HEK293 (cell line): ENCODE measurements at regions not wholly inside any gene's neighbourhood (a gene's known extent, or its start where the extent isn't known, plus 50 kb on each side); places are given as distances from the start of the nearest gene placed in this dataset.
"Not testable (repeated sequence)": the region's sequence is repeated elsewhere in the genome, so short reads cannot be mapped to it uniquely, and the experiment has no call there.

Experiments
- CTCF ChIA-PET: fragments of 350-600 bp; formaldehyde crosslinking; extraction: SDS; loops from one replicate; lab custom pipeline; 2021; ENCODE audit warnings: antibody characterized with exemption; lab: Yijun Ruan, JAX
- POLR2A ChIA-PET: fragments of 300-600 bp; formaldehyde crosslinking; extraction: SDS; loops from one replicate; lab custom pipeline; 2020; ENCODE audit warnings: antibody characterized with exemption, inconsistent platforms; lab: Yijun Ruan, JAX
- H3K27ac ChIP-seq: fragments of 200-500 bp; sonication (Bioruptor generic); 2 replicates; pipeline ENCODE4 v1.5.1; 2014; ENCODE audit warnings: low read depth, low read length, control low read depth, inconsistent platforms; ENCODE audit errors: extremely low read depth
- H3K36me3 ChIP-seq, 2 experiments: fragments of 200-500 bp in 1 of 2; sonication (Bioruptor generic) in 1 of 2; 1 replicate in 1 of 2; 2 replicates in 1 of 2; pipeline ENCODE4 v1.5.1; 2014 to 2017; ENCODE audit warnings: inconsistent platforms in 2 of 2, low read length in 2 of 2; ENCODE audit not compliant: control insufficient read depth in 2 of 2, insufficient read depth in 1 of 2
- H3K4me1 ChIP-seq: fragments of 200-500 bp; sonication (Bioruptor generic); 2 replicates; pipeline ENCODE4 v1.5.1; 2014; ENCODE audit warnings: mild to moderate bottlenecking, low read length, inconsistent platforms; ENCODE audit not compliant: control insufficient read depth, insufficient read depth
- H3K4me3 ChIP-seq: 2 replicates; pipeline ENCODE4 v1.5.1; 2011; ENCODE audit warnings: low read depth, mild to moderate bottlenecking, control low read depth, low read length, moderate library complexity
- H3K9me3 ChIP-seq: fragments of 200-500 bp; sonication (Bioruptor generic); 2 replicates; pipeline ENCODE4 v1.5.1; 2014; ENCODE audit warnings: low read depth, low read length, inconsistent platforms; ENCODE audit not compliant: control insufficient read depth, insufficient read depth
- BCL11A ChIP-seq: fragments of 450-650 bp; formaldehyde crosslinking; IDR thresholded peaks from 2 replicates; pipeline ENCODE4 v1.5.1; 2016; ENCODE audit warnings: low read depth, missing biosample characterization, missing genetic modification characterization
- BCL11B ChIP-seq: fragments of 450-650 bp; formaldehyde crosslinking; IDR thresholded peaks from 2 replicates; pipeline ENCODE4 v1.5.1; 2016; ENCODE audit warnings: low read depth, missing biosample characterization, missing genetic modification characterization
- IKZF3 ChIP-seq: fragments of 450-650 bp; IDR thresholded peaks from 2 replicates; pipeline ENCODE4 v1.5.0; 2018; ENCODE audit warnings: missing biosample characterization, mild to moderate bottlenecking, missing genetic modification characterization, moderate library complexity
- MYNN ChIP-seq: fragments of 450-650 bp; formaldehyde crosslinking; IDR thresholded peaks from 2 replicates; pipeline ENCODE4 v1.5.1; 2016; ENCODE audit warnings: missing biosample characterization, missing genetic modification characterization, borderline replicate concordance
- SP3 ChIP-seq: fragments of 450-650 bp; formaldehyde crosslinking; IDR thresholded peaks from 2 replicates; pipeline ENCODE4 v1.5.1; 2016; ENCODE audit warnings: missing biosample characterization, missing genetic modification characterization
- TRIM28 ChIP-seq: IDR thresholded peaks from 2 replicates; pipeline ENCODE4 v1.6.1; 2011; ENCODE audit warnings: low read length, control low read depth, borderline replicate concordance
- ZBTB26 ChIP-seq: fragments of 450-650 bp; formaldehyde crosslinking; optimal IDR thresholded peaks from 2 replicates; pipeline ENCODE3; 2016; ENCODE audit warnings: missing biosample characterization, mild to moderate bottlenecking, missing genetic modification characterization
- ZEB2 ChIP-seq: fragments of 450-650 bp; formaldehyde crosslinking; IDR thresholded peaks from 2 replicates; pipeline ENCODE4 v1.5.1; 2016; ENCODE audit warnings: missing biosample characterization, missing genetic modification characterization
- ZNF157 ChIP-seq: fragments of 450-650 bp; formaldehyde crosslinking; IDR thresholded peaks from 2 replicates; pipeline ENCODE4 v1.5.1; 2016; ENCODE audit warnings: missing biosample characterization, missing genetic modification characterization
- ZNF214 ChIP-seq: fragments of 450-650 bp; formaldehyde crosslinking; IDR thresholded peaks from 2 replicates; pipeline ENCODE4 v1.5.1; 2017; ENCODE audit warnings: missing biosample characterization, mild to moderate bottlenecking, missing genetic modification characterization, borderline replicate concordance
- ZNF311 ChIP-seq: fragments of 450-650 bp; formaldehyde crosslinking; IDR thresholded peaks from 2 replicates; pipeline ENCODE4 v1.5.1; 2017; ENCODE audit warnings: missing biosample characterization, missing genetic modification characterization, borderline replicate concordance
- ZNF433 ChIP-seq: fragments of 450-650 bp; formaldehyde crosslinking; IDR thresholded peaks from 2 replicates; pipeline ENCODE4 v1.5.1; 2016; ENCODE audit warnings: missing biosample characterization, missing genetic modification characterization, low read depth
- ZNF548 ChIP-seq: fragments of 450-650 bp; formaldehyde crosslinking; IDR thresholded peaks from 2 replicates; pipeline ENCODE4 v1.5.1; 2016; ENCODE audit warnings: missing biosample characterization, missing genetic modification characterization
- ZNF549 ChIP-seq: fragments of 450-650 bp; IDR thresholded peaks from 2 replicates; pipeline ENCODE4 v1.5.1; 2018; ENCODE audit warnings: missing biosample characterization, missing genetic modification characterization, mild to moderate bottlenecking, inconsistent platforms, moderate library complexity
- ZNF645 ChIP-seq: fragments of 450-650 bp; formaldehyde crosslinking; IDR thresholded peaks from 2 replicates; pipeline ENCODE4; 2016; ENCODE audit warnings: missing biosample characterization, missing genetic modification characterization
- ZNF664 ChIP-seq: fragments of 450-650 bp; formaldehyde crosslinking; IDR thresholded peaks from 2 replicates; pipeline ENCODE4 v1.5.1; 2016; ENCODE audit warnings: missing biosample characterization, missing genetic modification characterization
- TF ChIP-seq, protein P1 (sequence below): fragments of 450-650 bp; formaldehyde crosslinking; IDR thresholded peaks from 2 replicates; pipeline ENCODE4 v1.5.1; 2016; ENCODE audit warnings: missing biosample characterization, missing genetic modification characterization
- TF ChIP-seq, protein P2 (sequence below): fragments of 450-650 bp; formaldehyde crosslinking; IDR thresholded peaks from 2 replicates; pipeline ENCODE4 v1.5.1; 2017; ENCODE audit warnings: missing biosample characterization, mild to moderate bottlenecking, missing genetic modification characterization, moderate library complexity

GRCh38 chr18:41059126-41059415 is 896.0 kb upstream of the PIK3C3 start (continued):
- TF ChIP-seq ZNF645 (tag by site-specific recombination) (no peak), BCL11B (tag by site-specific recombination) (no peak), ZNF548 (tag by site-specific recombination) (no peak)
- TF ChIP-seq, all 188 proteins: peak for 0

- CTCF ChIA-PET = interaction anchor here (0.5 kb wide), 1 partner anchor 91 kb away, joined by 3 read pairs; no protein-coding TSS in a partner anchor
- H3K4me1 ChIP-seq = no peaks in the 10 kb centered on the region
- POLR2A ChIA-PET = no interaction called here
- H3K4me3 ChIP-seq = no peak overlapping the region
- no peak overlapping the region for H3K27ac ChIP-seq
- no peaks in the 10 kb centered on the region for H3K9me3 ChIP-seq
- no peaks in the 10 kb centered on the region for H3K36me3 ChIP-seq
- TF ChIP-seq TRIM28 (no peak), ZNF311 (tag by site-specific recombination) (no peak), IKZF3 (tag by site-specific recombination) (no peak), ZNF157 (tag by site-specific recombination) (no peak), ZNF433 (no peak), ZNF549 (tag by site-specific recombination) (no peak), MYNN (no peak), ZNF214 (no peak), SP3 (tag by site-specific recombination) (no peak), BCL11A (no peak), ZEB2 (no peak), ZNF664 (tag by site-specific recombination) (no peak)
- TF ChIP-seq, protein P1, sequence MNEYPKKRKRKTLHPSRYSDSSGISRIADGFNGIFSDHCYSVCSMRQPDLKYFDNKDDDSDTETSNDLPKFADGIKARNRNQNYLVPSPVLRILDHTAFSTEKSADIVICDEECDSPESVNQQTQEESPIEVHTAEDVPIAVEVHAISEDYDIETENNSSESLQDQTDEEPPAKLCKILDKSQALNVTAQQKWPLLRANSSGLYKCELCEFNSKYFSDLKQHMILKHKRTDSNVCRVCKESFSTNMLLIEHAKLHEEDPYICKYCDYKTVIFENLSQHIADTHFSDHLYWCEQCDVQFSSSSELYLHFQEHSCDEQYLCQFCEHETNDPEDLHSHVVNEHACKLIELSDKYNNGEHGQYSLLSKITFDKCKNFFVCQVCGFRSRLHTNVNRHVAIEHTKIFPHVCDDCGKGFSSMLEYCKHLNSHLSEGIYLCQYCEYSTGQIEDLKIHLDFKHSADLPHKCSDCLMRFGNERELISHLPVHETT (tag by site-specific recombination) = no peak
- TF ChIP-seq, protein P2, sequence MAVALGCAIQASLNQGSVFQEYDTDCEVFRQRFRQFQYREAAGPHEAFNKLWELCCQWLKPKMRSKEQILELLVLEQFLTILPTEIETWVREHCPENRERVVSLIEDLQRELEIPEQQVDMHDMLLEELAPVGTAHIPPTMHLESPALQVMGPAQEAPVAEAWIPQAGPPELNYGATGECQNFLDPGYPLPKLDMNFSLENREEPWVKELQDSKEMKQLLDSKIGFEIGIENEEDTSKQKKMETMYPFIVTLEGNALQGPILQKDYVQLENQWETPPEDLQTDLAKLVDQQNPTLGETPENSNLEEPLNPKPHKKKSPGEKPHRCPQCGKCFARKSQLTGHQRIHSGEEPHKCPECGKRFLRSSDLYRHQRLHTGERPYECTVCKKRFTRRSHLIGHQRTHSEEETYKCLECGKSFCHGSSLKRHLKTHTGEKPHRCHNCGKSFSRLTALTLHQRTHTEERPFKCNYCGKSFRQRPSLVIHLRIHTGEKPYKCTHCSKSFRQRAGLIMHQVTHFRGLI (tag by site-specific recombination) = no peak
Observed at GRCh38 chr18:41058351-41059125, 896.5 kb upstream of the PIK3C3 start.

- Histone ChIP-seq H3K36me3 (no peaks in the 10 kb centered on the region), H3K27ac (no peak overlapping the region), H3K4me3 (no peak overlapping the region), H3K9me3 (no peaks in the 10 kb centered on the region), H3K4me1 (no peaks in the 10 kb centered on the region)
- ChIA-PET CTCF (no interaction called here), POLR2A (no interaction called here)
- no peak for TF ChIP-seq ZBTB26 (tag by site-specific recombination)
Observed at GRCh38 chr18:41052625-41053024, 902.4 kb upstream of the PIK3C3 start.

DNA sequence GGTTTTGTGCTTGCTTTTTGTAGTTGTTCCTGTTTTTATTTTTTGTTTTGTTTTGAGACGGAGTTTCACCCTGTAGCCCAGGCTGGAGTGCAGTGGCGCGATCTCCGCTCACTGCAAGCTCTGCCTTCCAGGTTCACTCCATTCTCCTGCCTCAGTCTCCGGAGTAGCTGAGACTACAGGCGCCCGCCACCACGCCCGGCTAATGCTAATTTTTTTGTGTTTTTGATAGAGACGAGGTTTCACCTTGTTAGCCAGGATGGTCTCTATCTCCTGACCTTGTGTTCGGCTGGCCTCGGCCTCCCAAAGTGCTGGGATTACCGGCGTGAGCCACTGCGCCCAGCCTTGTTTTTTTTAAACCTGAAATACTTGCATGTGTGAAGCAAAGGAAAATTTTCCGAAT is 908.8 kb upstream of the PIK3C3 start:
- H3K27ac ChIP-seq, H3K4me1 ChIP-seq, H3K36me3 ChIP-seq, CTCF ChIA-PET, POLR2A ChIA-PET, H3K4me3 ChIP-seq, H3K9me3 ChIP-seq: not testable (repeated sequence)
